Fibroblast of lung (primary cell): ENCODE measurements at regions not wholly inside any gene's neighbourhood (a gene's known extent, or its start where the extent isn't known, plus 50 kb on each side); places are given as distances from the start of the nearest gene placed in this dataset.

Experiments used
- CTCF ChIP-seq, 2 donors: IDR thresholded peaks in 1 of 2; conservative IDR thresholded peaks in 1 of 2; 1 replicate in 1 of 2; 2 replicates in 1 of 2; pipeline ENCODE4 v1.5.1; 2011 to 2012; ENCODE audit warnings: low read length in 2 of 2, control low read depth in 1 of 2, inconsistent platforms in 1 of 2, low read depth in 1 of 2, mild to moderate bottlenecking in 1 of 2
- EZH2 ChIP-seq: IDR thresholded peaks from 2 replicates; pipeline ENCODE4 v1.5.1; 2012; ENCODE audit warnings: low read length, control low read depth, mild to moderate bottlenecking; ENCODE audit errors: missing control alignments

DNA sequence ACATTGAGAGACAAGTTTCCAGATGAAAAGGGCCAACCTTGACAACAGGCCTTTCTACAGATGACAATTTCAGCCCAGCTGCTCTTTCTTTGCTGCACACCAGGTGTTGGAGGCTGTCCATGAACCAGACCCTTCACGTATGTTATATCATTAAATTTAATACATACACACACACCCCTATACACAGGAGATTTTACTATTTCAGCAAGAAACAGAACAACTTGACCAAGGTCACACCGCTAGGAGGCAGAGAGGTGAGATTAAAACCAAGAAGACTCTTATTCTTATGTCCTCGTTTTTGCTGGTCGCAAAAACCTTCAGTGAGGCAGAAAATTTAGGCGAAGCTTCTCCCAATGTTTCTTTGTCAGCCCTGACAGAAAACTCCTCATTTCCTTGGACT, 1585.9 kb downstream of the AACS start:
- TF ChIP-seq CTCF (conservative IDR thresholded peaks at IDR 0.05 in 1 of 2, IDR thresholded peaks at IDR 0.05 in 1 of 2; ENCODE audit: low read depth in 1 of 2, low read length in 2 of 2): no peak
- TF ChIP-seq EZH2: no peak
